Right lobe of liver (tissue), 4 donors: ENCODE measurements at regions not wholly inside any gene's neighbourhood (a gene's known extent, or its start where the extent isn't known, plus 50 kb on each side); places are given as distances from the start of the nearest gene placed in this dataset.

Source experiments
- POLR2A ChIP-seq: fragments of 450-650 bp; IDR thresholded peaks from one replicate; pipeline ENCODE4 v1.6.1; 2017; ENCODE audit warnings: antibody characterized with exemption, mild to moderate bottlenecking
- TF ChIP-seq, protein P1 (sequence below), 4 donors: fragments of 200-600 bp in 3 of 4; fragments of 450-650 bp in 1 of 4; IDR thresholded peaks; one replicate each; pipeline versions ENCODE4 v1.5.1 to v1.8.0; 2016 to 2022; ENCODE audit warnings: antibody characterized with exemption in 4 of 4, mild to moderate bottlenecking in 2 of 4
- donor health status: DM: no; HTN: no; CAD: no.
- donor health status: DM: no; HTN: no; CAD: no.
- donor health status: DM: no; HTN: yes; CAD: no.

GRCh38 chr13:85419611-85420010 is 379.6 kb downstream of the SLITRK6 start:
- TF ChIP-seq, protein P1, sequence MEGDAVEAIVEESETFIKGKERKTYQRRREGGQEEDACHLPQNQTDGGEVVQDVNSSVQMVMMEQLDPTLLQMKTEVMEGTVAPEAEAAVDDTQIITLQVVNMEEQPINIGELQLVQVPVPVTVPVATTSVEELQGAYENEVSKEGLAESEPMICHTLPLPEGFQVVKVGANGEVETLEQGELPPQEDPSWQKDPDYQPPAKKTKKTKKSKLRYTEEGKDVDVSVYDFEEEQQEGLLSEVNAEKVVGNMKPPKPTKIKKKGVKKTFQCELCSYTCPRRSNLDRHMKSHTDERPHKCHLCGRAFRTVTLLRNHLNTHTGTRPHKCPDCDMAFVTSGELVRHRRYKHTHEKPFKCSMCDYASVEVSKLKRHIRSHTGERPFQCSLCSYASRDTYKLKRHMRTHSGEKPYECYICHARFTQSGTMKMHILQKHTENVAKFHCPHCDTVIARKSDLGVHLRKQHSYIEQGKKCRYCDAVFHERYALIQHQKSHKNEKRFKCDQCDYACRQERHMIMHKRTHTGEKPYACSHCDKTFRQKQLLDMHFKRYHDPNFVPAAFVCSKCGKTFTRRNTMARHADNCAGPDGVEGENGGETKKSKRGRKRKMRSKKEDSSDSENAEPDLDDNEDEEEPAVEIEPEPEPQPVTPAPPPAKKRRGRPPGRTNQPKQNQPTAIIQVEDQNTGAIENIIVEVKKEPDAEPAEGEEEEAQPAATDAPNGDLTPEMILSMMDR (IDR thresholded peaks at IDR 0.05): no peak
- no peak for TF ChIP-seq POLR2A
